G401.6 (cell line): ENCODE measurements at regions not wholly inside any gene's neighbourhood (a gene's known extent, or its start where the extent isn't known, plus 50 kb on each side); places are given as distances from the start of the nearest gene placed in this dataset.

Source experiments
- FAIRE-seq: peaks from 2 replicates; lab custom pipeline; 2012; peaks lifted over from hg19 to GRCh38; lab: Jason Lieb, UNC

DNA sequence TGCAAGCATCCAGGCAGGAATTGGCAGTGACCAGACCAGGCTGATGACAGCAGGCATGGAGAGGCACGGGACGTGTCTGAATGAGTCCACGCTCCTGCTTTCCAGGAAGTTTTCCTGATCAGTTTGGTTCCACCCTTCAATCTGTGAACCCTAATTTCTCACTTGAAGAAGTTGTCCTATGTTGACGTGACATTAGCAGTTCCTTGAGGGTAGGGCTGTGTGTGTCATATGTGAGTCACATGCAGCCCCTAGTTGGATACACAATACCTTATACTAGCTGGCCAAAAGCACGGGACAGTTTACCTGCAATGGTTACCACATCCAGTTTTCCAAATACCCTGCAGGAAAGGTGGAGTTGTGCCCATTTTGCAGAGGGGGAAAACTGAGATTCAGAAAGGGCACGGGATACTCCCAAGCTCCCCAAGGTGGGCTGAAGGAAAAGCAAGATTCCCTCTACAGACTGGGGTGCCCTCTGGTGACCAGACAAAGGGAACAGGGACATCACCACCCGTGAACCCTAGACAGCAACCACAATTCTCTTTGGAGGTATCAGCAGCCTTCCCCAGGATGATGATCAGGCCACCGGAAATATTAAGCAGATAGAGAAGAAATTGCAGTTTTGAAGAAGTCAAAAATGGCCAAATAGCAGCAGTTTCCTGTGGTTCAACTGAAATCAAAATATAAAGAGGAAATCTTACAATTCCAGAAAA lies 194.5 kb downstream of the PHETA1 start:
- no peak for FAIRE-seq

DNA sequence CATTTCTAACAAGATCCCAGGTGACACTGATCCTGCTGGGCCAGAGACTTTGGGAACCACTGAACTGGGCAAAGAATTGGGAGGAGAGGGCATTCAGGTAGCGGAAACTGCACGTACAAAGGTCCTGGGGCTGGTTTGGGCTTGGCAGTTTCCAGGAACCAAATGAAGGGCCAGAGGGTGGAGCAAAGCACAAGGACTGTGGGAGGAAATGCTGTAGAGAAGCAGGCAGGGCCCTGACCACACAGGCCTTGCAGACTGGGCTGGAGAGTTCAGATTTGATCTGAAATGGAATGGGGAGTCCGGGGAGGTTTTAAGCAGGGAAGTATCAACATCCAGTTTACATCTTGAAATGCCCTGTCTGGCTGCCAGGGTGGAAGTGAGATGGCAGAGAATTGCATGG lies 195.1 kb downstream of the PHETA1 start:
- no peak for FAIRE-seq

DNA sequence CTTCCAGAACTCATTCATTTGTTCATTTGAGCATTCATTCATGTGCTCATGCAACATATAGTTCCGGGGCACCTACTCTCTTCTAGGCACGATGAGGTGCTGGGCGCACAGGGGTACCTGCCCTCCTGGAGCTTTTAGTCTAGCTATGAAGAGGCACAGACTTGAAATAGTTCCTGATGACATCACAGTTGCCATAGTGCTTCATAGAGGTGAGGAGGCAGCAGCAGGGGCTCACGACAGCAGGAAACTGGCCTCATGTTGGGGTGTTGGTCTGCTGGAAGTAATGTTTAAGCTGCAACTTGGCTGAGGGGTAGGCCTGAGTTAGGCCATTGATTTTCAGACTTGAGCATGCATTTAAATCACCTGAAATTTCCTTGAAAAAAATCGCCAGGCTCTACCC lies 195.5 kb downstream of the PHETA1 start:
- FAIRE-seq: no peak

DNA sequence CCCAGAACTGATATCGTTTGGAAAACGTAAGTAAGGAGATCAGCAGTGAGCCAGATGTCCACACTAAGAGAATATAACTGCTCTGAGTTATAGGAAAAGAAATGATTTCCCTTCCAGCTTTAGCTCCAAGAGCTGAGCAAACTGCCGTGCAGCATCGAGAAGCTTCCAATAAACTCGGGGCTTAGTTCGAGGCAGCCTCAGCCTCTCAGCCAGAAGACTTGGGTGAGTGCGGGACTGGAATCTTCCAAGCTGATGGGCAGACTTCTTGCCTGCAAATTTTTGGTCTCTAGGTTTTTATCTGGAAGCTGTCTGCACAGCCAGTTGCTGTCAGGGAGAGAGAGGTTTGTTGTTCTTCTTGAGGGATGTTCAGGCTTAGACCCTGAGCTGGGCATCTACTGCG lies 196.1 kb downstream of the PHETA1 start:
- no peak for FAIRE-seq

DNA sequence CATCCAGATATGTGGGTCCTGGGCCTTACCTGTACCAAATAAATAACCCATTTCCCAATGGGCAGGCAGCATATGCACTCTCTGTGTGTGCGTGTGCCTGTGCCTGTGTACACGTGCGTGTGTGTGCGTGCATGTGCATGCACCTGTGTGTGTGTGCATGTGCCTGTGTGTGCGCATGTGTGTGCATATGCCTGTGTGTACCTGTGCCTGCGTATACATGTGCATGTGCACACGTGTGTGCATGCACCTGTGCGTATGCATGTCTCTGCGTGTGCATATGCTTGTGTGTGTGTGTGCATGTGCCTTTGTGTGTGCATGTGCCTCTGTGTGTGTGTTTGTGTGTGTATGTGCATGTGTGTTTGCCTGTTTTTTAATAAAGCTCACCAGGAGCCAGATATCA lies 197.1 kb downstream of the PHETA1 start:
- no peak for FAIRE-seq

DNA sequence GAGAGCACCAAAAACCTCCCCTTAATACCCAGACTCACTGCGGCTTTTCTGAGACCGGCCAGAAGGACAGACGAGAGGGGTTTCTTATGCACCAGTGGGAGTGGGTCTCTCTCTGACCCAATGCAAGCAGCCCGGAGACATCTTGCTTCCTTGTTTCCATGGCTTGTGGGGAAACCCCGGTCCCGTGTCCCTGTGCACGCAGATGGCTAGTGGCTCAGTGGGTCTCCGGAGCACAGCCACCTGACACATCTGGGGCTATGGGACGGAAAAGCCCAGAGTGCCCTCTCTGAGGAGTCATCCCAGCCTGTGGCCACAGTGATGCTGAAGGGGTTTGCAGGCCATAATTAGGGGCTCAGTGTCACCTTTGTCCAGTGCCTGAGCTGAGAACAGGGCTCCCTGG lies 197.6 kb downstream of the PHETA1 start:
- no peak for FAIRE-seq

DNA sequence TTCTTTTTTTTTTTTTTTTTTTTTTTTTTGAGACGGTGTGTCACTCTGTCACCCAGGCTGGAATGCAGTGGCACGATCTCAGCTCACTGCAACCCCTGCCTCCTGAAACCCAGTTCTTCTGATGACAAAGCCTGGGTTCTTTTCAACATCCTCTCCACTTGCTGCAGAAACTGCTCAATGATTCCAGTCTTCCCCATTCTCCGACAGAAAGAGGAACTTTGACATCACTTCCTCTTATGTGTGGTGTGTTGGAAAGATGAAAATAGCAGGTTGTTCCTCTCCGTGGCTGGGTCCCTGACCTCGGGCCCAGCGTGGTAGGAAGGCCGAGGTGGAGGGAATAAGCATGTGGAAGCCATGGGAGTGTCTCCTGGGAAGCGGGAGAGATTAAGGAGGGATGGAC lies 198.4 kb downstream of the PHETA1 start:
- FAIRE-seq: no peak

DNA sequence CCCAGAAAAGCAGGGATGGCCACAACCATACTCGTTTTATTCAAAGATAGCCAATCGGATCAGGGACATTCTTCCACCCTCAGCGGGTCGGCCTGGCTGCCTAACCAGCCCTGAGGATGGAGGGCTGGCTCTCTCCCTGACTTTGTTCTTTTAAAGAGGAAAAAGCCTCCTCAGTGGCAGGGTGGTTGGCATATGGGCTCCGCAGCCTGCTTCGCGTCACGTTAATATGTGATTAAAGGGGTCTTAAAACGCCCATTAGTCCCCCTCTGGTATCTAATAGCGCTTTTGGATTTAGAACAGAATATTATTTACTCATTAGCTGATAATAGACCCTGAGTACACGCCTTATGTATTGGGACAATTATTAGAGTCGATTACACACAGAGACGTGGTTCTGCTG lies 199.4 kb downstream of the PHETA1 start:
- FAIRE-seq: no peak

DNA sequence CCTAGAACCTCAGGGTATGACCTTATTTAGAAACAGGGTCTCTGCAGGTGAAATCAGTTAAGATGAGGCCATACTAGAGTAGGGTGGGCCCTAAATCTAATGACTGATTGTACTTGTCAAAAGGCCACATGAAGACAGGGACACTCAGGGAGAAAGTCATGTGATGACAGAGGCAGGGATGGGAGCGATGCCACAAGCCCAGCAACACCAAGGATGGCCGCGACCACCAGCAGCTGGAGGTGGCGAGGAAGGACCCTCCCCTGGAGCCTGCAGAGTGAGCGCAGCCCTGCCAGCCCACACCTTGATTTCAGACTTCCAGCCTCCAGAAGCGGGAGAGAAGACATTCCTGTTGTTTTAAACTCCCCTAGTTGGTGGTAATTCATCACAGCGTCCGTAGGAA lies 199.9 kb downstream of the PHETA1 start:
- FAIRE-seq: no peak

DNA sequence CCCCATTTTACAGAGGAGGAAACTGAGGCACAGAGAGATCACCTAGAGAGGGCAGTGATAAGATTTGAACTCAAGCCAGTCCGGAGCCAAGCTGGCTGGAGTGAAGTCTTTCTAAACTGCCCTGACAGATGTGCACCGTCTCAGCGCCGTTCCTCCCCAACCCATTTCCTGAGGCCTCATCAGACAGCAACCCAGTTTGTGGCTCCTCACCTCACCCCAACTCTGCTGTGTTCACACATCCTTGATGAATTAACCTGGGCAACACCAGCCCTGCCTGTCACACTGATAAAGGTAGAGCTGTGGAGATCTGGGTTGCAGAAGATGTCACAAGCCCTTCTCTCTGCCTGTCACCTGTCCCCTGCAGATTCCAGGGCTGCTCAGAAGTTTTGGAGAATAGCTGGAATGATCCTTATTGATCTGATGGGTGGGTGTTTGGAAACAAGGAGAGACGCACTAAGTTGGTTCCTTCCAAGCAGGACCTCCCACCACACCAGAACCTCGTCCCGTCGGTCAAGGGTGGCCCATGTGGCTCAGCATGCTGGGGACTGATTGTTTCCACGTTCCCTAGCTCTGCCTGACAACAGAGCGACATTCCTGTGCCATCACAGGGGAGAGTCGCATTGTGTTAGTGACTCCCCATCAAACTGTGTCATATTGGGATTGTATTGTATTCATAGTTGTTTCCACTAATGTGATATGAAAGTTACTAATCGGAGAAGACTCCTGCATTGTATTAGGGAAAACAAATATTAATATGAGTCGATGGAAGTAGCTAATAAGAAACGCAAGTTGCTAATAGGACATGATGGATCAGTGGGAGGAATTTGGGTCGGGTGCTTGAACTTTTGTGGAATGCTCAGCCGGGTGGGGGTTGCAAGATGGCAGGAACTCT lies 200.6 kb downstream of the PHETA1 start:
- FAIRE-seq: no peak

DNA sequence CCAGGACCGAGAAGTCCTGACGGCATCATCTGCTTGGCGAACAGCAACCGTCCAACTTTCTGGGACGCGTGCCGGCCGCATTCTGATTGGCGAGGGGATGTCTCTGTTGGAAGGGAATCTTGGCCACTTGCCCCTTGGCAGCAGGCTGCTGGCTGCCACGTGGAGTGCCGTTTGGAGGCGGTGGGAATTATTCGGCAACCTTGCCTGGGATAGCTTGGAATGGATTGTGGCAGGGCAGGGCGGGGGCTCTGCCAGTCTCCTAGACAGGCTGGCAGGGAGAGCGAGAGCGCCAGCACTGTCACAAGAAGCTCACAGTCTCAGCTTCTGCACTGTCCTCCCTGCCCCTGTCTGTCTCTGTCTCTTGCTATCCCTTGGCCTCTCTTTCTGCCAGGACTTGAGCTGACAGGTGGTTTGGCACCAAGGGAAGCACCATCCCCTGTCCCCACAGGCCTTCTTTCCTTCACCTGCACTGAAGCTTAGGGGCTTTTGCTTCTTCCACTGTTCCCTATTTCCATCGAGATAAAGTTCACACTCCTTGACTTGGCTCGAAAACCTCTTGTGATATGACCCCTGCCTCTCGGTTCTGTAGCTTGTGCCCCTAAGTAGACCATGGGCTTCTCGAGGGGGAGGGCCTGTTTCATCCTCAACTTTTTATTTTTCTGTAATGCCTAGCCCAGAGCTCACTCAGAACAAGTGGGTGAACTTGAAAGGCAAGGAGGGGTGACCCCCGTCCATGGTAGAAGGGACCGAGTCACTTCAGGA lies 201.9 kb downstream of the PHETA1 start:
- no peak for FAIRE-seq

DNA sequence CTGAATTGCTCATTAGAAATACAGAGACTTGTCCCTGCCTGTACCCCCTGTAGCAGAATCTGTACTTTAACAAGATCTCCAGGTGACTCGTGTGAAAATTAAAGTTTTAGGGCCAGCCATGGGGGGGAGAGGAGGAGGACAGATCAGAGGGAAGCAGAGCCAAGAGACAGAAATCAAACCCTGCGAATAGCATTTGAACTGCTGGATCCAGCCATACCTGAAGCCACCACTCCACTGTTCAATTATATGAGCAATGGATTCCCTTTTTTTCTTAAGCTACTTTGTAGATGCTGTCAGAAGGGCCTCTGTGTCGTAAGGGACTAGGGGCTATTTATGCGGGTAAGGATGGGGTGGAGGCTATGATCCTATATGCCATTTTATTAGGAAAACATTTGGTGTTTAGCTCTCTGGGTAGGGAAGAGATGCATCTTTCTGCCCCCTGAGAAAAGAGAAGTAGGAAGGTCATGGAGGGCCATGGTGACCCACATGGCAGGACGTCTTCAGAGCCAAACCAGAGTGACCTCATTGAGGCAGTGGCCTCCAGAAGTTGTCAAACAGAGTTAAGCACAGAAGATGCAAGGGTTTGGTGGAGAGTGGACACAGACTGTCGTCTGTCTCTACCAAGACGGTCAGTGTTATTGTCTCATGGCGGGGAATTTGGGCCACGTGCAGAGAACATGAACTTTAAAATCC lies 203.9 kb downstream of the PHETA1 start:
- FAIRE-seq: no peak

DNA sequence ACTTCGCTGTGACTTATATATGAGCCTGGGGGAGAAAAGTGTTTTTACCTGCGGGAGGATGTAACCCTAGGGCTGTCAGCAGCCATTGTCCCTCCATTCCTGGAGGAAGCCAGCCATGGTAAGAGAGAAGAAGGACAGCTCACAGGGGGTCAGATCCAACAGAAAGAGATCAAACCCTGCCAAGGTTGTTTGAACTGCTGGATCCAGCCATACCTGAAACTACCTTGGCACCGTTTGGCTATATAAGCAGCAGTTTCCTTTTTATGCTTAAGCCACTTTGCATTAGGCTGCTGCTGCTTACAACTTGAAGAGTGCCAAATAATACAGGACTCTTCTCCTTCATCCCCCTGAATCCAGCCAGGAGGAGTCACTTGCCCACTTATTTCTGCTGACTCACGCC lies 205.5 kb downstream of the PHETA1 start:
- FAIRE-seq: no peak

DNA sequence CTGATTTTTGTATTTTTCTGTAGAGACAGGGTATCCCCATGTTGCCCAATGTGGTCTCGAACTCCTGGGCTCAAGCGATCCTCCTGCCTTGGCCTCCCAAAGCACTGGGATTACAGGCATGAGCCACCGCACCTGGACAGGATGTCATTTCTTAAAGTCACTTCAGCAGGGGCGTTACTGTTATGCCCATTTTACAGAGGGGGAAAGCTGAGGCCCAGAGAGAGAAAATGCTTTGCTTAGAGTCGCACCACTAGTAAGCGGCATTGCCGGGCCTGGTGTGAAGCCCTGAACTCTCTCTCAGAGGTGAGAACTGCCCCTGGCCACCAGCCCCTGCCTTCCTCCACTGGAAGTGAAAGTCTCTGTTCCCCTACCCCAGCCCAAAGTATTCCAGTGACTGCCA lies 207.0 kb downstream of the PHETA1 start:
- no peak for FAIRE-seq

DNA sequence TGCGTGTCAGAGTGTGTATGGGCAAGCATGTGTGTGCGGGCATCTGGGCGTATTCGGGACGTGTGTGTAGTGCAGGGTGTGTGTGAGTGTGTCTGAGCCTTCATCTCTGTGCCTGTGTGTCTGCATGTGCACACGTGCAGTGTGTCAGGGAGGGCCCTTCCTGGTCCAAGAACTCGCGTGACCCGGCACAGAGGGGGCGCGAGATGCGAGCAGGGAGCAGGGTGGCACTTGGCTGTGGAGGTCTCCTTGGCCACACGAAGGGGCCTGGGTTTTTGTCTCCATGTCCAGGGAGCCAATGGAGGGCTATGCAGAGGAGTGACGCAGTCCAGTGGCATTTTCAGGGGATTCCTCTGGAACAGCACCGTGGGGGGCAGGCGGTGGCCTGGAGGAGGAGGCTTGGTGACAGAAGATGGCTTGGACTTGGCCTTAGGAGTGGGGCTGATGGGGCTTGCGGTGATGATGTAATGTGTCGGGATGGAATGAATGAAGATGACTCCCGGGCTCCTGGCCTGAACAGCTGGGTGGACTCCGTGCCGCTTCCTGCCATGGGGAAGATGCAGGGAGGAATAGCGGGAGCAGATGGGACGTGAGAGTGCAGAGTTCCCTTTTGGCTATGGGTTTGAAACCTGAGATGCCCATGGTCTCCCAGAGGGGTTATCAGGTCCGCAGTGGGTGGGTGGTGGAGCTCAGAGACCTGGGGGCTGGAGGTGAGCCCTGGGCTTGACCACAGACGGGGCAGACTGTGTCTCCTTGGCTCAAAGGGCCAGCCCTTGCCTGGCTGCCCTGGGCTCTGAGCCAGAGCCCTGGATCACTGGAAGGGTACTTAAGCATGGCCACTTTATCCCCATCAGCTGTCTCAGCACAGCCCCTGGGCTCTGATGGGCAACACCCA lies 208.3 kb downstream of the PHETA1 start:
- FAIRE-seq: no peak

DNA sequence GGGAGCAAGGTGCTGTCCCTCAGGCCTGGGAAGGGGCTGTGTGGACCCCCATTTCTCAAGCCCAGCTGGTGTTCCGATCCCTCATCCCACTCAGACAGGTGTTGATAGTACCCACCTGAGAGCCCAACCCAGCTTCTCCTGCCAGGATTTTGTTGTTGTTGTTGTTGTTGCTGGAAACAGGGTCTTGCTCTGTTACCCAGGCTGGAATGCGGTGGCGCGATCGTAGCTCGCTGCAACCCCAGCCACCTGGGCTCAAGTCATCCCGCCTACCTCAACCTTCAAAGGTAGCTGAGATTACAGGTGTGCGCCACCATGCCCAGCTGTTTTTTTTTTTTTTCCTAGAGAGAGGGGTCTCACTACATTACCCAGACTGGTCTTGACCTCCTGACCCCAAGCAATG lies 209.9 kb downstream of the PHETA1 start:
- FAIRE-seq: no peak

DNA sequence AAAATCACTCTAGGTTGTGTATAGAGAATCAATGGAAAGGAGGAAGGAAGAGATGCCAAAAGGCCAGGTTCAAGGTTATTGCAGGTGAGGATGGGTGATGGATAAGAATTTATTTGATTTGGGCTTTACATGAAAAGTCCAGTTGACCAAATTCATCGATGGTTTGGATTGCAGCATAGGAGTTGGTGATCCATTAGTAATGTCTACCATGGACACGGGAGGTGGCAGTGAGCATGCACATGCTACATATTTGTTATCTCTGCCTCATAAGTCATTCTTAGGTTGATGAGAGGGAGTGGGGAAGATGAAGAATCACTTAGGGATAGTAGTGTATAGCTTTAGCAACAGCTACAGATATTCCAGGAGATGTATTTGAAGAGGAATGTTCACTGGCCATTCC lies 211.4 kb downstream of the PHETA1 start:
- FAIRE-seq: no peak

DNA sequence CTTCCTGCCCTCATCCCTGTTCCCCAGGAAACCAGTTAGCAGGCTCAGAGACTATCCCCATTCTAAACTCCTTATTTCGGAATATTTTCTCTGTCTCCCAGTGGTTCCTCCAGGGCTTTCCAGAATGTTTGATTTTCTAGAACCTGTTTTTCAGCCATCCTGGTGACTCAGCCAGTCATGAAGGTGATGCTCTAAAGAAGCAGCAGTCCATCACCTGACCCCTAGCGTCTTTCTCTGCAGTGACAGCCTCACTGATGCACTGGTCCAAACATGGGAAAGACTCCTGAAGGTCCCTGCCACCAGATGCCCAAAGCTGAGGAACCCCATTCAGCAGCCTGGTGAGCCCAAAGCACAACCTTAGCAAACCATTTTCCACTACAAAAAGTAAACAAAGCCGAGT lies 212.6 kb downstream of the PHETA1 start:
- no peak for FAIRE-seq

DNA sequence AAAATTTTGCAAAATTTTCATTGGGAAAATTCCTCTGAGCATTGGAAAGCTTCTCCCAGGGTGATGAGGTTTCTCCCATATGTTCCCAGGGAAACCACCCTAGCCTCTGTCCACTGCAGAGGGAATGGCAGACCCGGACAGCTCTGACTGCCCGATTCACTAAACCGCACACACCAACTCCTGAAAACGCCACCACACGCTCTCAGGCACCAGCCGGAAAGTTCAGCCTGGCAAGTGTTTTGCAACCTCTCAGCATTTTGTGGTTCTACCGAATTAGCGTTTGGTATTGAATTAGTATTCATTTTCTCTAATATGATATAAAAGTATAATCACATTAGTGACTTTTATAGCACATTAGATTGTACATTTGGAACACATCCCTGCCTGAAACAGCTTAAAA lies 213.4 kb downstream of the PHETA1 start:
- FAIRE-seq: no peak

DNA sequence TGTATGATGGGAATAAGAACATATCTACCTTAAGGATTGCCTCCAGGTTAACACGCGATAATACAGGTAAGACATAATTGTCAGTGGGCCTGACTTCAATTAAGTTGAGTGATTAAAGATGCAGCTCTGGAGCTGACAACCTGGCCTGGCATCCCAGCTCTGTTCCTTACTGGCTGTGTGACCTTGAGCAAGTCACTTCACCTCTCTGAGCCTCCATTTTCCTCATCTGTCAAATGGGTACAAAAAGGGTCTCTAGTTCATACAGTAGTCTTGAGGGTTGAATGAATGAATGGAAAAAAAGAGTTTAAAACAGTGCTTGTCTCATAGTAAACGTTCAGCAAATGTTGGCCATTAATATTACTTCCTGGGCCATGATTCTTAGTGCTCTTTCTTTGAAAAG lies 213.9 kb downstream of the PHETA1 start:
- FAIRE-seq: no peak

DNA sequence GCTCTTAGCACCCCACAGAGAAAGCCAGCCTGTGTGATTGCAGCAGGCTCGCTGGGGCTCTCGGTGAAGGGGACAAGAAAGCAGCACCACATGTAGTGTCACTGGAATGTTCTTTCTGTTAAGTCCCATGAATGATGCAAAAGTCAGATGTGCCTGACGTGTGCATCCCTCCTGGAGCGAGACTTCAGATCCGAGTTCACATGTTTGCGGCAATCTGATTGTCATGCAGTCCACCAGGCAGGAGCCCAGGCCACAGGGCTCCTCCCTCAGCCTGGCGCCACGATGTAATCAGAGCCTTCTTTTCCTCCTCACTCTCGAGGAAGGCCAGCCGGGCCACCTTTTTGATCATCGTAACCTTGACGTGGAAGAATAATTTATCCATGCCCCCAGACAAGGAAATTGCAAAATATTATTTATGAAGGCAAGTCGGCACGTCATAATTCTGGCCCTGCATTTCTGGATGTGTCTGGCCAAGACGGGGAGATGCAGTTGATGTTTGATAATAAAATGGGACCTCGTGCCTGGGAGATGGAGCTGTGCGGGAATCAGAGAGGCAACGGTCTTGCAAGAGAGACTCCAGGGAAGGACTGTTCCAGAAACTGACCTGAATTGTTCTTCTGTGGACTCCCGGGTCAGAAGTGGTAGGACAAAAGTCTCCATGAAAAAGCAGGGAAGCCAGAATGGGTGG lies 214.6 kb downstream of the PHETA1 start:
- no peak for FAIRE-seq
